SK-N-SH (cell line): ENCODE measurements at regions not wholly inside any gene's neighbourhood (a gene's known extent, or its start where the extent isn't known, plus 50 kb on each side); places are given as distances from the start of the nearest gene placed in this dataset.

Experiments
- CTCF ChIA-PET: fragments of 300-600, 350-600 bp; formaldehyde crosslinking; extraction: SDS; loops from one replicate; lab custom pipeline; 2021; lab: Yijun Ruan, JAX
- POLR2A ChIA-PET: fragments of 350-600 bp; sonication (Branson Sonifier 250); formaldehyde crosslinking; extraction: SDS; loops from one replicate; lab custom pipeline; 2020; ENCODE audit warnings: antibody characterized with exemption, inconsistent platforms; lab: Yijun Ruan, JAX
- DNase-seq: peaks from one replicate; pipeline ENCODE4 v3.0.0; 2012
- H2AFZ ChIP-seq: fragments of 200-600 bp; sonication (generic); 2 replicates; pipeline ENCODE4 v1.8.1; 2016; ENCODE audit warnings: antibody characterized with exemption, mild to moderate bottlenecking, low read depth
- H3F3A ChIP-seq: fragments of 200-600 bp; sonication (generic); replicated peaks from 2 replicates; pipeline ENCODE3; 2016; ENCODE audit warnings: antibody characterized with exemption, mild to moderate bottlenecking; ENCODE audit not compliant: insufficient read depth
- H3K27ac ChIP-seq, 2 experiments: fragments of 200-500 bp in 1 of 2; fragments of 200-600 bp in 1 of 2; sonication (Bioruptor generic) in 1 of 2; sonication (generic), shearing (Covaris generic) in 1 of 2; 2 replicates each; pipeline versions ENCODE4 v1.5.1 to v1.6.1; 2014 to 2016; ENCODE audit warnings: low read depth in 2 of 2, inconsistent platforms in 1 of 2, low read length in 1 of 2, mild to moderate bottlenecking in 1 of 2, mixed read lengths in 1 of 2
- H3K27me3 ChIP-seq: fragments of 200-600 bp; sonication (generic), shearing (Covaris generic); 2 replicates; pipeline ENCODE4 v1.6.1; 2016; ENCODE audit warnings: mixed run types; ENCODE audit not compliant: insufficient read depth
- H3K36me3 ChIP-seq, 2 experiments: fragments of 200-500 bp in 1 of 2; fragments of 200-600 bp in 1 of 2; sonication (Bioruptor generic) in 1 of 2; sonication (generic) in 1 of 2; replicated peaks in 1 of 2; 2 replicates each; pipeline versions ENCODE3 to v1.5.1; 2014 to 2016; ENCODE audit warnings: low read length in 1 of 2, mild to moderate bottlenecking in 1 of 2; ENCODE audit not compliant: insufficient read depth in 2 of 2, control insufficient read depth in 1 of 2
- H3K4me1 ChIP-seq, 2 experiments: fragments of 200-500 bp in 1 of 2; fragments of 200-600 bp in 1 of 2; sonication (Bioruptor generic) in 1 of 2; sonication (generic), shearing (Covaris generic) in 1 of 2; 2 replicates each; pipeline versions ENCODE4 v1.5.1 to v1.6.1; 2014 to 2016; ENCODE audit warnings: low read depth in 1 of 2, low read length in 1 of 2, mixed run types in 1 of 2; ENCODE audit not compliant: insufficient read depth in 2 of 2, control insufficient read depth in 1 of 2
- H3K4me2 ChIP-seq: fragments of 200-600 bp; sonication (generic), shearing (Covaris generic); 2 replicates; pipeline ENCODE4 v1.6.1; 2017; ENCODE audit warnings: mixed run types
- H3K4me3 ChIP-seq, 2 experiments: fragments of 200-500 bp in 1 of 2; fragments of 200-600 bp in 1 of 2; sonication (Bioruptor generic) in 1 of 2; sonication (generic), shearing (Covaris generic) in 1 of 2; 2 replicates each; pipeline versions ENCODE4 v1.5.1 to v1.8.1; 2014 to 2016; ENCODE audit warnings: low read depth in 2 of 2, inconsistent platforms in 1 of 2, low read length in 1 of 2, mild to moderate bottlenecking in 1 of 2, mixed read lengths in 1 of 2, moderate library complexity in 1 of 2
- H3K79me2 ChIP-seq: fragments of 200-600 bp; sonication (generic); 2 replicates; pipeline ENCODE4 v1.8.1; 2017; ENCODE audit warnings: mild to moderate bottlenecking; ENCODE audit not compliant: insufficient read depth
- H3K9ac ChIP-seq: fragments of 200-600 bp; sonication (generic); 2 replicates; pipeline ENCODE4 v1.6.1; 2017; ENCODE audit warnings: mixed run types
- H3K9me2 ChIP-seq: fragments of 200-600 bp; sonication (generic); 2 replicates; pipeline ENCODE4 v1.6.1; 2017; ENCODE audit warnings: mixed run types
- H3K9me3 ChIP-seq: fragments of 200-600 bp; sonication (generic); 2 replicates; pipeline ENCODE4 v1.6.1; 2017; ENCODE audit warnings: mixed run types, mild to moderate bottlenecking, moderate library complexity
- H4K20me1 ChIP-seq: fragments of 200-600 bp; sonication (generic); 2 replicates; pipeline ENCODE4 v1.6.1; 2017; ENCODE audit warnings: mild to moderate bottlenecking, mixed run types; ENCODE audit not compliant: insufficient read depth
- CHD2 ChIP-seq: fragments of 150-350 bp; IDR thresholded peaks from 2 replicates; pipeline ENCODE4 v1.6.1; 2018; ENCODE audit warnings: low read length; ENCODE audit not compliant: partially characterized antibody
- ELF1 ChIP-seq: IDR thresholded peaks from 2 replicates; pipeline ENCODE4 v1.4.0; 2012
- FOSL2 ChIP-seq: IDR thresholded peaks from 2 replicates; pipeline ENCODE4 v1.4.0; 2012; ENCODE audit warnings: low read depth, mild to moderate bottlenecking, moderate library complexity, borderline replicate concordance
- GATA2 ChIP-seq: sonication (generic); formaldehyde crosslinking; IDR thresholded peaks from 2 replicates; pipeline ENCODE4 v1.5.0; 2020; ENCODE audit warnings: mild to moderate bottlenecking, missing genetic modification reagents
- JUND ChIP-seq: IDR thresholded peaks from 2 replicates; pipeline ENCODE4 v1.4.0; 2012
- MXI1 ChIP-seq: IDR thresholded peaks from 2 replicates; pipeline ENCODE4 v1.6.1; 2012; ENCODE audit warnings: mild to moderate bottlenecking, low read depth, low read length, improper control_type of control experiment
- NFIC ChIP-seq: IDR thresholded peaks from 2 replicates; pipeline ENCODE4 v1.4.0; 2012; ENCODE audit warnings: borderline replicate concordance
- POLR2AphosphoS5 ChIP-seq: IDR thresholded peaks from 2 replicates; pipeline ENCODE4 v1.6.1; 2012; ENCODE audit warnings: low read depth, low read length
- RAD21 ChIP-seq: IDR thresholded peaks from 2 replicates; pipeline ENCODE4 v1.6.1; 2012; ENCODE audit warnings: mild to moderate bottlenecking, low read length
- RFX5 ChIP-seq: IDR thresholded peaks from 2 replicates; pipeline ENCODE4 v1.6.1; 2012; ENCODE audit warnings: mild to moderate bottlenecking, improper control_type of control experiment, low read length
- SIN3A ChIP-seq: IDR thresholded peaks from 2 replicates; pipeline ENCODE4 v1.6.1; 2012; ENCODE audit warnings: low read depth, mild to moderate bottlenecking, low read length, moderate library complexity, borderline replicate concordance
- SMC3 ChIP-seq: IDR thresholded peaks from 2 replicates; pipeline ENCODE4 v1.6.1; 2012; ENCODE audit warnings: low read depth, low read length, improper control_type of control experiment
- TEAD4 ChIP-seq: IDR thresholded peaks from 2 replicates; pipeline ENCODE4 v1.4.0; 2012; ENCODE audit warnings: mild to moderate bottlenecking, borderline replicate concordance; ENCODE audit not compliant: insufficient read depth
- whole genome bisulfite sequencing: methylation state at CpG from one replicate; pipeline ENCODE4 v1.1.6; 2017; ENCODE audit warnings: low lambda C conversion rate; 5-methylcytosine and 5-hydroxymethylcytosine counted together
- TF ChIP-seq, protein P1 (sequence below): IDR thresholded peaks from 2 replicates; pipeline ENCODE4; 2012
- TF ChIP-seq, protein P2 (sequence below): IDR thresholded peaks from 2 replicates; pipeline ENCODE4 v1.4.0; 2012; ENCODE audit warnings: low read depth
- TF ChIP-seq, protein P3 (sequence below): fragments of 200-600 bp; sonication (generic); IDR thresholded peaks from 2 replicates; pipeline ENCODE4 v1.6.1; 2017; ENCODE audit warnings: antibody characterized with exemption, mild to moderate bottlenecking, moderate library complexity
- TF ChIP-seq, protein P4 (sequence below): IDR thresholded peaks from 2 replicates; pipeline ENCODE4 v1.4.0; 2012; ENCODE audit warnings: low read depth, borderline replicate concordance
- TF ChIP-seq, protein P5 (sequence below): fragments of 150-350 bp; IDR thresholded peaks from 2 replicates; pipeline ENCODE4 v1.6.1; 2017; ENCODE audit warnings: antibody characterized with exemption, low read length, low read depth, borderline replicate concordance

DNA sequence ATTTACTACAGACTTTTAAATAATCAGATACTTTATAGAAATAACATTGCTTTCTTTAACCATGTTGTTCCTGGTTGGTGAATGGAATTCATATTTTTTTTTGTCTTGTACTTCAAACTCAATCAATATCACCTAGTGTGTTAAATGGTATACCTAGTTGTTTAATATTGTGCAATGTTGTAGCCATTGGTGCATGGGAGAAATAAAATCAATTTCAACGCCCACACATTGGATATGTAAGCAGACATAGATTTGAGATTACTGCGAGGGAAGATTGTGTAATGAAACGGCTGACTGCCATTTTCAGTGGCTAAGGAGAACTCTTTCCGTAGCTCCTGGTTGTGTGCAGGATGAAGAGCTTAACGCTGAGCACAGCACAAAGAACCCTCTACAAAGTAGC is 626.1 kb downstream of the TMEM182 start (continued):
- TF ChIP-seq, protein P1, sequence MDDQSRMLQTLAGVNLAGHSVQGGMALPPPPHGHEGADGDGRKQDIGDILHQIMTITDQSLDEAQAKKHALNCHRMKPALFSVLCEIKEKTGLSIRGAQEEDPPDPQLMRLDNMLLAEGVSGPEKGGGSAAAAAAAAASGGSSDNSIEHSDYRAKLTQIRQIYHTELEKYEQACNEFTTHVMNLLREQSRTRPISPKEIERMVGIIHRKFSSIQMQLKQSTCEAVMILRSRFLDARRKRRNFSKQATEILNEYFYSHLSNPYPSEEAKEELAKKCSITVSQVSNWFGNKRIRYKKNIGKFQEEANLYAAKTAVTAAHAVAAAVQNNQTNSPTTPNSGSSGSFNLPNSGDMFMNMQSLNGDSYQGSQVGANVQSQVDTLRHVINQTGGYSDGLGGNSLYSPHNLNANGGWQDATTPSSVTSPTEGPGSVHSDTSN: no peak
- TF ChIP-seq MXI1: no peak

DNA sequence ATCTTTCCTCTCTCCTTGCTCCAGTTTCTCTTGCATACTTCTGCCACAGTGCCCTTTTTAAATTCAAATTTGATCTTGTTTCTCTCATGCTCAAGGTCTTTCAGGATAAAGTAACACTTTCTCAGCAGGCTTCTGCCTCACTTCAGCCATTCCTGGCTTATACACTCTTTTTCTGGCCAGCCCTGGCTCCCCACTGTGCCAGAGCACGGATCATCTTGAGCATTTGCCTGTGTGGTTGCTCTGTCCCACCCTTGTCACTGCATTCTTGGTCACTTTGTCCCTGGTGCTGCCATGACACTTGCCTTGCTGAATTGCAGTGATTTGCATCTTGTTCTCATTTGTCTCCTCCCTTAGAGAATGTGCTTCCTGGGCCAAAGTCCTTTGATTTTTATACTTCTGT is 634.3 kb downstream of the TMEM182 start:
- ChIA-PET POLR2A (no interaction called here), CTCF (no interaction called here)
- no peaks in the 10 kb centered on the region for H3F3A ChIP-seq
- H4K20me1 ChIP-seq: no peaks in the 10 kb centered on the region
- no peaks in the 10 kb centered on the region for H3K4me1 ChIP-seq
- WGBS: 0% methylated on average over 1 of the region's 1 CpG
- TF ChIP-seq MXI1 (no peak), JUND (no peak), NFIC (no peak), ELF1 (no peak), TEAD4 (no peak), FOSL2 (no peak), GATA2 (CRISPR knock-in tag) (no peak), CHD2 (no peak), RFX5 (no peak), SIN3A (no peak), POLR2AphosphoS5 (no peak), RAD21 (no peak), SMC3 (no peak)
- TF ChIP-seq, protein P2, sequence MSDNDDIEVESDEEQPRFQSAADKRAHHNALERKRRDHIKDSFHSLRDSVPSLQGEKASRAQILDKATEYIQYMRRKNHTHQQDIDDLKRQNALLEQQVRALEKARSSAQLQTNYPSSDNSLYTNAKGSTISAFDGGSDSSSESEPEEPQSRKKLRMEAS: no peak
- TF ChIP-seq, protein P3, sequence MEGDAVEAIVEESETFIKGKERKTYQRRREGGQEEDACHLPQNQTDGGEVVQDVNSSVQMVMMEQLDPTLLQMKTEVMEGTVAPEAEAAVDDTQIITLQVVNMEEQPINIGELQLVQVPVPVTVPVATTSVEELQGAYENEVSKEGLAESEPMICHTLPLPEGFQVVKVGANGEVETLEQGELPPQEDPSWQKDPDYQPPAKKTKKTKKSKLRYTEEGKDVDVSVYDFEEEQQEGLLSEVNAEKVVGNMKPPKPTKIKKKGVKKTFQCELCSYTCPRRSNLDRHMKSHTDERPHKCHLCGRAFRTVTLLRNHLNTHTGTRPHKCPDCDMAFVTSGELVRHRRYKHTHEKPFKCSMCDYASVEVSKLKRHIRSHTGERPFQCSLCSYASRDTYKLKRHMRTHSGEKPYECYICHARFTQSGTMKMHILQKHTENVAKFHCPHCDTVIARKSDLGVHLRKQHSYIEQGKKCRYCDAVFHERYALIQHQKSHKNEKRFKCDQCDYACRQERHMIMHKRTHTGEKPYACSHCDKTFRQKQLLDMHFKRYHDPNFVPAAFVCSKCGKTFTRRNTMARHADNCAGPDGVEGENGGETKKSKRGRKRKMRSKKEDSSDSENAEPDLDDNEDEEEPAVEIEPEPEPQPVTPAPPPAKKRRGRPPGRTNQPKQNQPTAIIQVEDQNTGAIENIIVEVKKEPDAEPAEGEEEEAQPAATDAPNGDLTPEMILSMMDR: no peak
- TF ChIP-seq, protein P4, sequence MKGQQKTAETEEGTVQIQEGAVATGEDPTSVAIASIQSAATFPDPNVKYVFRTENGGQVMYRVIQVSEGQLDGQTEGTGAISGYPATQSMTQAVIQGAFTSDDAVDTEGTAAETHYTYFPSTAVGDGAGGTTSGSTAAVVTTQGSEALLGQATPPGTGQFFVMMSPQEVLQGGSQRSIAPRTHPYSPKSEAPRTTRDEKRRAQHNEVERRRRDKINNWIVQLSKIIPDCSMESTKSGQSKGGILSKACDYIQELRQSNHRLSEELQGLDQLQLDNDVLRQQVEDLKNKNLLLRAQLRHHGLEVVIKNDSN: no peak
- TF ChIP-seq, protein P5, sequence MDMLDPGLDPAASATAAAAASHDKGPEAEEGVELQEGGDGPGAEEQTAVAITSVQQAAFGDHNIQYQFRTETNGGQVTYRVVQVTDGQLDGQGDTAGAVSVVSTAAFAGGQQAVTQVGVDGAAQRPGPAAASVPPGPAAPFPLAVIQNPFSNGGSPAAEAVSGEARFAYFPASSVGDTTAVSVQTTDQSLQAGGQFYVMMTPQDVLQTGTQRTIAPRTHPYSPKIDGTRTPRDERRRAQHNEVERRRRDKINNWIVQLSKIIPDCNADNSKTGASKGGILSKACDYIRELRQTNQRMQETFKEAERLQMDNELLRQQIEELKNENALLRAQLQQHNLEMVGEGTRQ: no peak
- TF ChIP-seq, all 33 proteins: peak for 0
- no peak overlapping the region for H3K27ac ChIP-seq
- no peaks in the 10 kb centered on the region for H3K9me3 ChIP-seq
- no peaks in the 10 kb centered on the region for H3K27me3 ChIP-seq
- no peak overlapping the region for H3K4me2 ChIP-seq
- no peaks in the 10 kb centered on the region for H3K79me2 ChIP-seq
- no peak overlapping the region for H3K4me3 ChIP-seq
- no peak overlapping the region for H2AFZ ChIP-seq
- no peak overlapping the region for H3K9ac ChIP-seq
- no peaks in the 10 kb centered on the region for H3K36me3 ChIP-seq
- H3K9me2 ChIP-seq: no peaks in the 10 kb centered on the region
- DNase-seq: no peak
